Renal cortical epithelial cell (primary cell): ENCODE measurements at regions not wholly inside any gene's neighbourhood (a gene's known extent, or its start where the extent isn't known, plus 50 kb on each side); places are given as distances from the start of the nearest gene placed in this dataset.
A peak's percentile ranks its signal among the peaks of the same experiment; 100 is the strongest.

Source experiments
- DNase-seq: peaks from one replicate; pipeline ENCODE4 v3.0.0-alpha.2; 2011; ENCODE audit warnings: low read depth

DNA sequence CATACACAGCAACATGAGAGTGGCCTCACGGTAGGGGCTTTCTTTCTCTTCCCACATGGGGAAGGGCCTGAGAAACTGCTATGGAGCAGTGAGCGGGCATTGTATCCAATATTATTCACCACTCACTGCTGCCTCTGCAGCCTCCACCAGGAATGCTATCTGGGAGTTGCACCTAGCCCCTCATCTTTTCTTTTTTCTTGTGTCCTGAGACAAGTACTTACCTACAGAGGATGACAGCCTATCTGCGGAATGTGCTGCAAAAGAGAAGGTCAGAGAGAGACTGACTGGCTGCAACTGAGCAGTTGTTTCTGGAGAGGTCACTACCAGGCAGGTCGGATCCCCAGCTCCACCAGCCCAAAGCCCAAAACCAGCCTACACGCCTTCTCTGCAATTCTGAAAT, 52.1 kb upstream of the HTATIP2 start:
- DNase-seq = no peak

DNA sequence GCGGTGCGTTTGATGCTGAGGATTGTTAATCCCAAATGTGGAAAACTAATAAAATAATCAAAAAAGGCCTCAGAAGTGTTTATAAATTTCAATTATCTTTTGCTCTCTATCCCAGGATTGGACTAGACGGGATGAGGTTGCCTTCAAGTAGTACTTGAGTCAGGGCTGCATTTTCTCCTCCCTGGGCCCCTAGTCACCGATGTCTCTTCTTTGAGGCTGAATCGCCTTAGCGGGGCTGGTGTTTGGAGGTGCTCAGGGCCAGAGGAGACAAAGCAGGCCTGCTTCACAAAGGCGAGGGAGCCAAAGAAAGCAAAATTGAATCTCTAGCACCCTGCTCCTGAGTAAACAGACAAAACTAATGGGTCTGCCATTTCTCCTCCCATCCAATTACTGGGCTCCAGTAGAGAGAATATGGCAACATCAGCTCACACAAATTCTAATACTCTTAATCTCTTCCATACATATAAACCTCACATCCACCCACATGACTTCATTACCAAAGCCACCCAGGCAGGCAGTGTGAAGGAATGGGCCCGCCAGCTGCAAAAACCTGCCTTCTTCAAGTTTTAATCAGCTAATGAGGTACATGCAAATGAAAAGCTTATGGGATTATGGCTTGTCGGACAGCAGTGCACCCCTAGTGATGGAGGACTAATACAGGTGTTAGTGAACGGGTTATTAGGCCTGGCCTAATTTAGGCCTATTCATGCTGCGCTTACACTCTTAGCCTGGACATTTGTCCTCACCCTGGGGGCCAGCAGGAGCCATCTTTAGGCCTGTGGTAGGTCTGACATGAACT, 52.7 kb upstream of the HTATIP2 start:
- DNase-seq = no peak

DNA sequence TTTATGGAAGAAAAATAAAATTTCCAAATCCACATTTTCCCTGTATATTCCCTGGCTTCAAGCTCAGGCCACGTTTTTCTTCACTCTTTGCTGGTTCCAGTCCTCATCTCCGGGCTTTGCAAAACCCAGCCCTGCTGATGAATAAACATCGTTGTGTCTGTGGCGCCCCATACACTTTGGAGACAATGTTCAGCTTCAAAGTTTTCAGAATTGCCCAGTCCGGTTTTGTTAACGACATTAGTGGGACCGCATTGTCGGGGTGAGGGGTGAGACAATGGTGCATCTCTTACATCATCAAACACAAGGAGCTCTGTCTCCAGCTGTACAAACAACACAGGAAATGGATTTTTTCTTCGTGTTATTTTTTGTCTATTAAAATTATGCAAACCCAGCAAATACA, 53.4 kb upstream of the HTATIP2 start:
- no peak for DNase-seq

DNA sequence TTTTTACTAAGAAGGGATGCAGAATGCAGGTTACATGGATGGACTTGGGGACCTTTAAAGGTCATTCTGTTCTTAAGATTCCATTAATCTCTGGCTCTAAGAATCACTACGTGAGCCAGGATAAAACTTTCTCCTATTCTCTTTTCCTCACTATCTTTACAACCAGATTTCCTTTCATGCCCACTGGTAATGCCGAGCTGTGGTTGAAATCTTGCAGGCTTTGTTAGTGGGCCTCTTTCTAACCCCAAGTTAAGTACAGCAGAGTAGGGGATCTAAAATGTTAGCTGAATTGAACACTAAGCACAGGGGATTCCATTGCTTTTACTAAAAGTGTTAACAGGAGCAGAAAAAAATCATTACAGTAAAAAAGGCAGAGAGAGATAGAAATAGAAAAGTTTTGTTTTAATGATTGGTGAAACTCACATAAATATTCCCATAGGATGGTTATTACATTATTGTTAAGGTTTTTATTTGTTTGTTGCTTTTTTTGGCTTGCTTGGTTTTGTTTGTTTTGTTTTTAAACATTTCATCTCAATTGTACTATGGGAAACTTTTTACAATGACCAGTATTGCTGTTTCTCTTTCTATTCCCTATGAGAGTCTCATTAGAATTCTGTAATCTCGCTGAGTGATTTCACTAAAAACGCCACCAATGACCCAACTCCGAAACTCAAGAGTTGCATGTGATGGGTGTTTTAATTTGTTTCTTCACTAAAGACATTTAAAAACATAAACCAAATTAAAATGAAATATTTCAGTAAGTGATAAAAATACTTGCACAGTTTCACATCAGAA, 54.1 kb upstream of the HTATIP2 start:
- no peak for DNase-seq

DNA sequence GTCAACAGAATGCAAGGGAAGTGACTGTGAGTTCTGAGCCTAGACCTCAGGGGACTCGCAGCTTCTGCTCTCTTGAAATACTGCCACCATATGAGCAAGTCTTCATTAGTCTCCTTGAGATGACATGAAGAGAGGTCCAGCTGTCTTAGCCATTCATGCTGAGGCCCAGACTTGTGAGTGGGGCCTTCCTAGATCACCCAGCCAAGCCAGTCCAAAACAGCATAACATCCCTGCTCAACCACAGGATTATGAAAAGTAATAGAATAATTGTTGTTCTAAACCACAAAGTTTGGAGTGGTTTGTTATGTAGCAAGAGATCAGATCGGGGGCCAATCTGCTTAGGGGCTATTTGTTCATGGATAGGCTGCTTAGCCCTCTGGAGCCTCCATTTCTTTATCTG, 54.9 kb upstream of the HTATIP2 start:
- no peak for DNase-seq

DNA sequence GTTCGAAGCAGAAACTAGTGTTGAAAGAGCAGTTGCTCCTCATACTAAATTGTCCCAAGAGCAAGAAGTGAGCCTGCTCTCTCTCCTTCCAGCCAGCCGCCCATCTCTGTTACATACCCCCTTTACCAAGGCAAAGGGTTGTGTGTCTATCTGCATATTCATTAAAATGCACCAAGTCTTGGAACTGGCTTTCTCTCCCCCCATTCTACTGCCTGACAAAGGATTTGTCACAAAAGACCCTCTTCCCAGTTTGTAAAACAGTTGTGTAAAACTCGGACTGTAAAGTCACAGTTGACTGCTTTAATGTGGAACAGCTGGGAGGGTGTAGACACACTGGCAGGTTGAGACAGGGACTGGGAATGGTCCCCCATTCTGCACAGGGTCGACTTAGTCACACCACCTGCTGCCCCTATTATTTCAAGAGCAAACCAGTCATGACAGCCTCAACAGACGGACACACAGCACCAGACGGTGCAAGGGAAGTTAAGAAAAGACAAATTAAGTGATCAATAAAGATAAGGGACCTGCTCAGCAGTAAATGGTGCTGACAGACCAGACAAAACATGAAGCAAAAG, 60.0 kb upstream of the HTATIP2 start:
- DNase-seq = no peak

DNA sequence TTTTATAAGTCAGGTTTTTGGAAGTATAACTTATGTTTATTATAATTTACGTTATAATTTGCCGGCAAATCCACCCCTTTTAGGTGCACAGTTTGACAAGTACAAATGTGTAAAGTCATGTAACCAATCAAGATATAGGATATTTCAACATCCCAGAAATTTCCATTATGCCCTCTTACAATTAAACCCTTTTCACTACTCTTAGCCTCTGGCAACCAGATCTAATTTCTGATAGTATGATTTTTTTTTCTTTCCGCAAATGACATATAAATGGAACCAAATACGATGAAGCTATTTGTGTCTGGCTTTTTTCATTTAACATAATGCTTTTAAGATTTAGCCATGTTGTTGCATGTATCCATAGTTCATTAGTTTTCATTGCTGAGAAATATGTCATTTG, 69.5 kb upstream of the HTATIP2 start:
- DNase-seq = no peak

DNA sequence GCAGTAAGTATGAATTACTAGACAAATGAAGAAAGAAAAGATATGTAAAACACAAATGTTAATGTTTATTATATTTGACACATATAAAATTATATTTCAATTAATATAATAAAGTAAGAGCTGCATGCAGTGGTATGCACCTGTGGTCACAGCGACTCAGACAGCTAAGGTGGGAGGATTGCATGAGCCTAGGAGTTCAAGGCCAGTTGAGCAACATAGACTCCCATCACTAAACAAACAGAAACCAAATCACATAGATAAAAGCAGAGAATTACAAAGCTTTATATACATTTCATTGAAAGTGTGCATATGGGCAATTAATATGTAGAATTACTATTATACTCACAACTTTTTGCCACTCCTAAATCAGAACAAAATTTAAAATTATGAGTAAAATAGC, 70.0 kb upstream of the HTATIP2 start:
- no peak for DNase-seq

DNA sequence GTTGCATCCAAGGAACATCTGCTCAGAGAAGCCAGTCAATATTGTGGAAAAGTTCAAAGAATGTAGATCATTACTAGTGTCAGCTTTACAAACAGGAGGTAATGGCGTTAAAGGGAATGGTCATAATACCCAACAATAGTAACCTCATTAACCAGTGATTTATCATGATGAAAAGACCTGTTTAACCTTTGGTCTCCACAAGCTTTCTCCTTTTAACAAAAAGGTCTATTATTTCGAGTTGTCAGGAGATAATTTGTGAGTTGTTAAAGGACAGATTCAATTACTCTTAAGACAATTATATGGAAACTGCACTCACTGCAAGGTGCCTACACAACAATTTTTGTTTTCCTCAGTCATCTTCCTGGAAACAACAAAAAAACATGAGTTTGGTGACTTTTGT, 73.8 kb upstream of the HTATIP2 start:
- no peak for DNase-seq

DNA sequence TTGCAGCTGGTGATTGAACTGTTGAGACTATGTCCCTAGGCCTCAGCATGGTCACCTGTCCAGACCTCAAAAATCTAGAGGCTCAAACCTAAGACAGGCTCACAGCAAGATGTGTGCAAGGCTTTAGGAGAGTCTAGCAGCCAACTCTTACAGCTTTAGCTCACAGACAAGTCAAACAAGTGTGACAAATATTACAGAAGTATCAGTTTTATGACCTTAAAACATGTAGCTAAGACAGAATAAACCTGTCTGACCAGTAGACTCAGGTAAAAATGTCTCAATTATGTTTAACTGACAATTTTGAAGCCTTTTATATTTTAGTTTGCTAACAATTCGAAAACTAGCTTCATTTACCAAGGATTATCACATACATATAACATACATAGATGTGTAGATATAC, 80.0 kb upstream of the HTATIP2 start:
- no peak for DNase-seq

DNA sequence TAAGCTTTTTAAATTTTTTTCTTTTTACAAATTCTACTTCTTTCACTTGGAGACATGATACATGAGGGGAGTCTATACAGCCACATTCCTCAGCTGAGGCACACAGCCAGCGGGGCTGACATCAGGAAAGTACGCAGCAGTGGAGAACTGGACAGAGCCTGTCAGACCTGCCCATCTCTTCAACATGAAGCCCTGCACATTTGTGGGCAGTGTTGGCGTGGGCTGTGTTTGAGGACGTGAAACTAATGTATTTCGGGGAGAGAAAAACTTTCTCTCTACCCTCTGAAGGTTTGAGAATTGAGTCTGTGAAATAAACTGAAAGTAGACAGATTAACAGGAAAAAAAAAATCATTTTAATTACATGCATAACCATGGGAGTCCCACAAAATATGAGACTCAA, 84.8 kb upstream of the HTATIP2 start:
- no peak for DNase-seq

DNA sequence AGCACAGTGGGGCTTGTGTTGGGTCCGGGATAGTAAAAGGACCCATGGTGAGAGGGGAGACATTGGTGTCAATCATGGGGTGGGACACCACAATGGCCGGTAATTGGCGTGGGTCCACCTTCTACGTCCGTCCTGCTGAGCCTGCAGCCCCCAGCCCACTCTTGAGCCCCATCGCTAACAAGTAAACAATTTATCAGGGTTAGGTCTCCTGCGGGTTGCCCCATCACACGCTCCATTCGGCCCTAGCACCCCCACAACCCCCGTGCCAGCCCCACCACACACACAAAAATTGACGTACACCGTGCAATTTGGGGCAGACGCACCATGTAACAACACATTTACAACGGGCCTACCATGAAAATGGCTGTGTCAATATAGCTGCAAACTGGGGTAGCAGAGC, 86.5 kb upstream of the HTATIP2 start:
- DNase-seq = no peak

DNA sequence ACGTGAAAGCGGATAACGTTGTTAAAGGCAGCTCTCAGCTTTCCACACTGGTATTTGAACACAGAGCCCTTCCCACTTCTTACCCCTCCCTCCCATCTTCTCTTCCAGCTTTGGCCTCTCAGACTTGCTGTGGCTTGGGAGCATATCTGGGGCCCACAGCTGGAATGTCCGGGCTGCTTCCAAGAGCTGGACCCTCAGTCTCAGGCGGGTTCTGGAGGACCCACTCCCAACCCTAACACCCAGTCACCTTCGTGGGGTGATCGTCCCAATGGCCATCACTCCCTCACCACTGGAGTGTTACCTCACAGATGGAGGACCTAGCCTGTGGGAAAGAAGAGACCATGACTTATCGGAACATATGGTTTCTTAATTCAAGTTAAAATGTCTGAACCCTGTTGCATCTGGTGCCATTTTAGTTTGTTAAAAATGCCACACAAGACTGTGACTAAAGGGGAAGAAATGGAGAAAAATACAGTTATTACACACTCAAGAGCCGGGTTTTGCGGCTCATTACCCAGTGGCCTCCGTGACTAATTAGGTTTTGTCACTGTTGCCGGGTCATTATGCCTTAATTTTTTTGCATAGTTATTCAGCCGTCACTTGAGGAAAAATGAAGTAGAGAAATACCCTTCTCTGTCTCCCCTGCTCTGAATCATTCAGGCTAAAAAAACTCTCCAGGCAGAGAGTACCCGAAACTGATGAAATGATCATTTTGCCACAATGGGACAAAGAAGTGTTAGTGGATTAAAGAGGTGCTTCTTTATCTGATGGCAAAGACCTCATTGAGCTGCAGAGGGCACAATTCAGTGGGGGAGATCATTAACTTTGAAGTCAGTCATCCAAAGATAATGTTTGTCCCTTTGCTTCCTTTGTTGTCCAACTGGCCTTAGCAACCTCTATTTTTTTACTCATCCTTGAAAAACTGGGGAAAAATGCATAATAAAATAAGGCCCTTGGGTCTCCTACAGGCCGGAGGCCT, 87.2 kb upstream of the HTATIP2 start:
- DNase-seq = peak; percentile 89

DNA sequence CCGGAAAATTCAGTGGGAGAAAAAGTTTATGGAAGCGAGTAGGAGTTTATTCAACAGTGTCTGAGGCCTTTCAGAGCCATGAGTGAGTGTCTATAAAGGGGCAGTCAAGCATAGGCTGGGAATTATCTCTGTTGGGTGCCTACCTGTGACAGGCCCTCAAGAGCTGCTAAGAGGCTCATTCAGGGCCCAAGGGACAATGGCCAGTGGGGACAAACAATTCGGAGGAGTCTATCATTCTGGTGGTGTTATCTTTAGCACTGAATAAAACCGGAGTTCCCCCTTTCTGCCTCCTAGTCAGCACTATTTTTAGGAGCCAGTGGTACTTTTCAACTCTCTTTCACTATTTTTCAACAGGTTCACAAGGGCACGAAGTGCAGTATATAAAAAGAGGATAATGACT, 89.5 kb upstream of the HTATIP2 start:
- DNase-seq = no peak

DNA sequence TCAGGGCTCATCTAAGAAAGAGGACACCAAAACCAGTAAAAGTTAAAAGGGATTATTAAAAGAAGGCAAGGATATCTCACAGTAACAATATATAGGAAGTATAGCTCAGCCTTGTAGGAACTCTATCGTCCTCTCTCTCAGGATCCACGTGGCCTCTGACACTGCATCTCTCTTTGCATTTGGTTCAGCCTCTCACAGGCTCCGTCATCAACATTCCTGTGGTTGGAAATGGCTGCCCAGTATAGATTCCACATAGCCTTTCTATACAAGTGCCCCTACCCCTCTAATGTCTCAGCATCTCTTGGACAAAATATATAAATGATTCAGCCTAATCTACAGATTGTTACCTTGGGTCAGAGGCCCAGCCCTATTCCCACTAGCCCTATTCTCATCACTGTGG, 101.3 kb upstream of the DBX1 start:
- no peak for DNase-seq

DNA sequence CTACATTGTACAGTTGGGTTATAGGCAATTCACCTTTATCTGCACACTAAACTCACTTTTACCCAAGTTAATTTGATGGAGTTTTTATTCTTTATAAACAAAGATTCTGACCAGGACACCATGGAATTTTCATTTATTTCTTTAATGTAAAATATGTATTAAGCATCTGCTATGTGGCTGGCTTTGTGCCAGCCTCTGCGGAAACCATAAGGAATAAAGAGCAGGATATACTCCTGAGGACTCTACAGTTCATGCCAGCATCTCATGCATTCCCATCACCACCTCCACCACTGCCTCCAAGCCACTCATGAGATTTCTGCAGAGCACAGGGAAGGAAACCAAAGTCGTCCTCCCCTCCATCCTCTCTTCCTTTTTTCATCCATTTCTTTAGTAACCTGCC, 100.0 kb upstream of the DBX1 start:
- no peak for DNase-seq

DNA sequence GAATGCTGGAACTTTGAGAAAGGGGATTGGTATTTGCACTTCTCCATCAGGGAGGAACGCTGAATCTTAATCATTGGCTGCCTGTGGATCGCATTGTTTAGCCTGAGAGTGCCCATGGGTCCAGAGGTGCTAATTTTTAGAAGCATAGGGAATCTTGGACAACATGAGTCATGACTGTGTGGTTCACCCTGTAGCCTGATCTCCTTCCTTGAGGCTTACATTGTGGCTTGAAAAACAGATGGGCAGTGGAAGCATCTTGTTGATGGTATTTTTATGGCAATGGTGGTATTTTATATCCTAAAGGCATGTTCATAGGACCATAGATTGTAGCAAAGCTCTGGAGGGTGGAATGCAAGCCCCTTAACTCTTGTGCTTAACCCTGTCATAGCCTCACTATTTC, 99.2 kb upstream of the DBX1 start:
- no peak for DNase-seq

DNA sequence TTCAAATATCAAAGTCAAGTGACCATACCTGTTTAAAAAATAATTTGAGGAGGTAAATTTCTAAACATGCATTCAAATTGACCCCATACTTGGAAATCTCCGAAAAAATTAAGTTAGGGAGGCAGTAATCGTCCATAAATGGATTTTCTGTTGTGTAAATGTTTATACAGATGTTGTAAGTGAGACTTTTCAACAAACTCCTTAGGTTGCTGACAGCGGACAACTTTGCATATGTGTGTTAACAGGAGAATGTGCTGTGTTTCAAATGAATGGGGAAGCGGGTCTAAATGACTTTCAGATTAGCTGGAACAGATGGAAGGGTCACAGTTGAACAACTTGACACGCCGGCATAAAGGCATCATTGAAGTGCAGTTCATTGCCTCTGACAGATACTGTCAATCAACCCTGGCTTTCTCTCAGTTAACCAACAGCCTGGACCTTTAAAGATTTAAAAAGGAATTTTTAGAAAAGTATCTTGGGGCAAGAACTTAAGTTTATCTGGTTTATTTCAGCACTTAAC, 98.2 kb upstream of the DBX1 start:
- DNase-seq = no peak

DNA sequence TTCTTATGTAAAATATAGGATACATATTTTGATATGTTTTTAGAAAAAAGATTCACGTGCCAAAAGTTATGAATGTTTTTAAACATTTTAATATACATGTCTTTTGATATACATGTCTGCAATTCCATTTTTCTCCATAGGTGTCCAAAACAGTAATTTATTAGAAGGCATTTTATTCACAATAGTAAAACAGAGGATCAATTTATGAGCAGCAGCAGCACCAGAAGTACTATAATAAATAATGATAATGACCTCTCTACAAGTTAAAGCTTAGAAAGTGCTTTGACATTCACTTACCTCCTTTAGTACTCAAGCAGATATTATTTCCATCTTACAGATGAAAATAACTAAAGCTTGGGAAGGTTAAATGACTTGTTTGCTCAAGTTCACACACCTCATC, 96.7 kb upstream of the DBX1 start:
- no peak for DNase-seq

DNA sequence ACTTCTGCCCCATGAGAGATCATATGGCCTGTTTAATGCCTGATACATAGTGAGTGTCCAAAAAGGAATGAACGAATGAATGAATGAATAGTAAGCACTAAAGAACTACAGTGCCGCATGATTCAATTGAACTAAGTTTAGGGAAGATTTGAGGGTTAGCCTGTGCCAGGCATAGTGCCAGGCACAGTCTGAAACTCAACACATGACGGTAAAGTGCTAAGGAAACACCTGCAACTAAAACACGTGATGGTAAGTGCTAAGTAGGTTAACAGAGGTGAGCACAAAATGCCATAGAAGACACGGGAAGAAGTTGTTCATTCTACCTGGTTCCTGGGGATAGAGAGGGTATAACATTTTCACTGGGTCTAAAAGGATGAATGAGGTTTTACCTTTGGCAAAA, 93.5 kb upstream of the DBX1 start:
- no peak for DNase-seq

DNA sequence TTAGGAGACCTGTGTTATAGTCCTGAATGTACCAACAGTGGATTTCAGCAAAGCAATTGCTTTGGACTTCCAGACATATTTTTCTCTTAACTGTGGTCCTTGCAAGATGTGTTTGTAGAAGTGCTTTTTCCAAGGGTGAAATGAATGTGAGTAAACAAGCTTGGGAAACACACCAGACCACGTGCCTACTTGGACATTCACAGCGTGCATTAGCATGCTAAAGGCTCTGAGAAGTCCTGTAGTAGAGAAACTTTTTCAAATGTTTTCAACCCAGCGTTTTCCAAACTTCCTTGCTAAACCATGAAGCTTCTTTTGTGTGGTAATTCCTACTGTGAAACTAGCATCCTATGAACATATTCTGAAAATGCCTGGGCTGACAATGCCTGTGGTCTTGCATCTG, 91.2 kb upstream of the DBX1 start:
- DNase-seq = no peak
